Hepatocyte (in vitro differentiated cells): ENCODE measurements at regions not wholly inside any gene's neighbourhood (a gene's known extent, or its start where the extent isn't known, plus 50 kb on each side); places are given as distances from the start of the nearest gene placed in this dataset.

Experiments used
- DNase-seq: peaks from one replicate; pipeline ENCODE4 v3.0.0-alpha.2; 2016; ENCODE audit warnings: low spot score
- H2AFZ ChIP-seq: fragments of 200-600 bp; sonication (generic); 2 replicates; pipeline ENCODE4 v1.6.0; 2016; ENCODE audit warnings: antibody characterized with exemption, mild to moderate bottlenecking
- H3K27ac ChIP-seq: fragments of 200-600 bp; sonication (generic); 2 replicates; pipeline ENCODE4 v1.5.1; 2016; ENCODE audit warnings: mild to moderate bottlenecking
- H3K27me3 ChIP-seq: fragments of 200-600 bp; sonication (generic); 2 replicates; pipeline ENCODE4 v1.6.1; 2016
- H3K36me3 ChIP-seq: fragments of 200-600 bp; sonication (generic); replicated peaks from 2 replicates; pipeline ENCODE4 v1.5.1; 2016; ENCODE audit warnings: low read depth; ENCODE audit not compliant: insufficient read depth
- H3K4me1 ChIP-seq: fragments of 200-600 bp; sonication (generic); 2 replicates; pipeline ENCODE4 v1.5.1; 2016; ENCODE audit warnings: mild to moderate bottlenecking, moderate library complexity; ENCODE audit not compliant: insufficient read depth
- H3K4me2 ChIP-seq: fragments of 200-600 bp; sonication (generic); 2 replicates; pipeline ENCODE4 v1.6.0; 2016
- H3K4me3 ChIP-seq: fragments of 200-600 bp; sonication (generic); 2 replicates; pipeline ENCODE4 v1.5.1; 2016; ENCODE audit warnings: mild to moderate bottlenecking
- H3K79me2 ChIP-seq: fragments of 200-600 bp; sonication (generic); 2 replicates; pipeline ENCODE4 v1.6.0; 2017; ENCODE audit warnings: mild to moderate bottlenecking
- H3K9me2 ChIP-seq: fragments of 200-600 bp; sonication (generic); replicated peaks from 2 replicates; pipeline ENCODE4 v1.6.0; 2017; ENCODE audit warnings: mild to moderate bottlenecking; ENCODE audit not compliant: insufficient read depth
- H3K9me3 ChIP-seq: fragments of 200-600 bp; sonication (generic); 2 replicates; pipeline ENCODE4 v1.5.1; 2016; ENCODE audit warnings: low read depth, mild to moderate bottlenecking
- H4K20me1 ChIP-seq: fragments of 200-600 bp; sonication (generic); 2 replicates; pipeline ENCODE4 v1.6.0; 2016; ENCODE audit warnings: mild to moderate bottlenecking; ENCODE audit not compliant: insufficient read depth, poor library complexity, severe bottlenecking
- CTCF ChIP-seq: fragments of 200-600 bp; sonication (generic); IDR thresholded peaks from 2 replicates; pipeline ENCODE4 v1.5.1; 2016; ENCODE audit warnings: antibody characterized with exemption, mild to moderate bottlenecking; ENCODE audit not compliant: poor library complexity
- EZH2 ChIP-seq: fragments of 200-600 bp; sonication (generic); IDR thresholded peaks from 2 replicates; pipeline ENCODE4 v1.6.1; 2016; ENCODE audit warnings: antibody characterized with exemption, mild to moderate bottlenecking, borderline replicate concordance
- EZH2phosphoT487 ChIP-seq: fragments of 200-600 bp; sonication (generic); IDR thresholded peaks from one replicate; pipeline ENCODE4 v1.6.1; 2018; ENCODE audit warnings: antibody characterized with exemption, mild to moderate bottlenecking, low read depth, moderate library complexity; ENCODE audit not compliant: unreplicated experiment, severe bottlenecking
- WGBS: methylation state at CpG from one replicate; pipeline ENCODE4 v1.1.6; 2016; ENCODE audit warnings: low lambda C conversion rate; ENCODE audit errors: missing lambda C conversion rate; 5-methylcytosine and 5-hydroxymethylcytosine counted together

GRCh38 chr9:24846248-24846912 lies 300.7 kb upstream of the IZUMO3 start:
- no peaks in the 10 kb centered on the region for H3K36me3 ChIP-seq

GRCh38 chr9:24844217-24844616 lies 298.5 kb upstream of the IZUMO3 start:
- Histone ChIP-seq H3K9me2 (no peaks in the 10 kb centered on the region), H3K4me3 (no peak overlapping the region), H3K79me2 (no peaks in the 10 kb centered on the region), H3K9me3 (no peaks in the 10 kb centered on the region), H3K4me2 (no peak overlapping the region), H3K4me1 (no peaks in the 10 kb centered on the region), H4K20me1 (no peaks in the 10 kb centered on the region), H2AFZ (no peak overlapping the region), H3K27me3 (no peaks in the 10 kb centered on the region), H3K27ac (no peak overlapping the region), H3K36me3 (no peaks in the 10 kb centered on the region)
- no peak for TF ChIP-seq CTCF
- no peak for TF ChIP-seq EZH2
- no peak for TF ChIP-seq EZH2phosphoT487
- no peak for DNase-seq
- 88% methylated on average over 2 of the region's 2 CpGs for WGBS

More at GRCh38 chr9:24846248-24846912, 300.7 kb upstream of the IZUMO3 start:
- Histone ChIP-seq H3K79me2 (no peaks in the 10 kb centered on the region), H3K4me3 (no peak overlapping the region), H2AFZ (no peak overlapping the region), H4K20me1 (no peaks in the 10 kb centered on the region), H3K27ac (no peak overlapping the region), H3K9me3 (no peaks in the 10 kb centered on the region), H3K4me2 (no peak overlapping the region), H3K9me2 (no peaks in the 10 kb centered on the region), H3K27me3 (no peaks in the 10 kb centered on the region), H3K4me1 (no peaks in the 10 kb centered on the region)
- no peak for TF ChIP-seq EZH2
- no peak for TF ChIP-seq EZH2phosphoT487
- no peak for TF ChIP-seq CTCF
- no peak for DNase-seq
- 83% methylated on average over 3 of the region's 3 CpGs for WGBS

- H3K27me3 ChIP-seq = no peaks in the 10 kb centered on the region
- H4K20me1 ChIP-seq = no peaks in the 10 kb centered on the region
- H3K4me1 ChIP-seq = no peaks in the 10 kb centered on the region
- TF ChIP-seq EZH2 (no peak), EZH2phosphoT487 (no peak), CTCF (no peak)
- H3K4me2 ChIP-seq = no peak overlapping the region
- DNase-seq = no peak
- no peak overlapping the region for H3K4me3 ChIP-seq
- no peaks in the 10 kb centered on the region for H3K9me3 ChIP-seq
- H3K79me2 ChIP-seq = no peaks in the 10 kb centered on the region
- no peaks in the 10 kb centered on the region for H3K36me3 ChIP-seq
- no peaks in the 10 kb centered on the region for H3K9me2 ChIP-seq
- 91% methylated on average over 4 of the region's 4 CpGs for WGBS
- H2AFZ ChIP-seq = no peak overlapping the region
- no peak overlapping the region for H3K27ac ChIP-seq
Observed at GRCh38 chr9:24841993-24842392, 296.3 kb upstream of the IZUMO3 start.

GRCh38 chr9:24832307-24832706 lies 286.6 kb upstream of the IZUMO3 start:
- no peak overlapping the region for H2AFZ ChIP-seq
- no peaks in the 10 kb centered on the region for H3K9me2 ChIP-seq
- no peak overlapping the region for H3K4me3 ChIP-seq
- no peaks in the 10 kb centered on the region for H3K4me1 ChIP-seq
- TF ChIP-seq CTCF (peak; percentile 42), EZH2phosphoT487 (no peak), EZH2 (no peak)
- H4K20me1 ChIP-seq = no peaks in the 10 kb centered on the region
- no peaks in the 10 kb centered on the region for H3K79me2 ChIP-seq
- no peak overlapping the region for H3K27ac ChIP-seq
- H3K27me3 ChIP-seq = no peaks in the 10 kb centered on the region
- no peaks in the 10 kb centered on the region for H3K36me3 ChIP-seq
- DNase-seq = peak; percentile 13
- H3K4me2 ChIP-seq = no peak overlapping the region
- 27% methylated on average over 2 of the region's 2 CpGs for WGBS
- no peaks in the 10 kb centered on the region for H3K9me3 ChIP-seq
